ENCODE measurements at regions not wholly inside any gene's neighbourhood (a gene's known extent, or its start where the extent isn't known, plus 50 kb on each side); places are given as distances from the start of the nearest gene placed in this dataset.
"Not testable (repeated sequence)": the region's sequence is repeated elsewhere in the genome, so short reads cannot be mapped to it uniquely, and the experiment has no call there.

DNA sequence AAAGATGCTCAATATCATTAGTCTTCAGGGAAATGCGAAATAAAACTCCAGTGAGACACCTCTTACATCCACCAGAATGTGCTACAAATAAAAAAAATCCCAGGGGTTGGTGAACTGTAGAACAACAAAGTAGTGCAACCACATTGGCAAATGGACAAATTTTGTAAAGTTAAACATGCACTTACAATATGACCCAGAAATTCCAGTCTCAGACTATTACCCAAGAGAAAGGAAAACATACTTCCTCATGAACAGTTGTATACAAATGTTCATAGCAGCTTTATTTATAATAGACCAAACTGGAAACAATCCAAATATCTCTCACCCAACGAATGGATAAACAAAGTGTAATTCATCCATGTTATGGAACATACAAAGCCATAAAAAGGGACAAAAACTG is 239.5 kb downstream of the ABCC12 start:
- no peak for DNase-seq (ENCODE audit: low read depth)
- TF ChIP-seq, protein P1, sequence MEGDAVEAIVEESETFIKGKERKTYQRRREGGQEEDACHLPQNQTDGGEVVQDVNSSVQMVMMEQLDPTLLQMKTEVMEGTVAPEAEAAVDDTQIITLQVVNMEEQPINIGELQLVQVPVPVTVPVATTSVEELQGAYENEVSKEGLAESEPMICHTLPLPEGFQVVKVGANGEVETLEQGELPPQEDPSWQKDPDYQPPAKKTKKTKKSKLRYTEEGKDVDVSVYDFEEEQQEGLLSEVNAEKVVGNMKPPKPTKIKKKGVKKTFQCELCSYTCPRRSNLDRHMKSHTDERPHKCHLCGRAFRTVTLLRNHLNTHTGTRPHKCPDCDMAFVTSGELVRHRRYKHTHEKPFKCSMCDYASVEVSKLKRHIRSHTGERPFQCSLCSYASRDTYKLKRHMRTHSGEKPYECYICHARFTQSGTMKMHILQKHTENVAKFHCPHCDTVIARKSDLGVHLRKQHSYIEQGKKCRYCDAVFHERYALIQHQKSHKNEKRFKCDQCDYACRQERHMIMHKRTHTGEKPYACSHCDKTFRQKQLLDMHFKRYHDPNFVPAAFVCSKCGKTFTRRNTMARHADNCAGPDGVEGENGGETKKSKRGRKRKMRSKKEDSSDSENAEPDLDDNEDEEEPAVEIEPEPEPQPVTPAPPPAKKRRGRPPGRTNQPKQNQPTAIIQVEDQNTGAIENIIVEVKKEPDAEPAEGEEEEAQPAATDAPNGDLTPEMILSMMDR (IDR thresholded peaks at IDR 0.05; ENCODE audit: insufficient read depth, low read depth, low read length, missing control alignments): no peak
- H3K4me3 ChIP-seq (ENCODE audit: low read depth, low read length): no peak overlapping the region

DNA sequence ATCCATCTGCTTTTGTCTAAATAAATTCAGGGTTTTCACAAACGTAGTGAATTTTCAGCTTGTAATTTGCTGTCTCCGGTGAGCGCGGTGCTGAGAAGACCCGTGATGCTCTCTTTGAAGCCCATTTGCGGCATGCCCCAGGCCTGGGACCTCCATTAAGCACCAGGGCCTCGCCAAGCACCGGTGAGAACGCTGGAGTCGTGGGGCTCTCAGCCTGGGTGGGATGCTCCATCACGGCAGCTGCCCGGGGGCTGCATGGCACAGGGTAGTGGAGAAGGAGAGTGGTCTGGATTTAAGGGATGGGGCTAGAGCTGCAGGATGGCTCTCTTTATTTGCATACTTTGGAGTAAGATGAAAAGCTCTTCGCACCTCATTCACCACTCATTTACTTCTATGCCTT is 248.7 kb downstream of the ABCC12 start:
- H3K4me3 ChIP-seq (ENCODE audit: low read depth, low read length): no peak overlapping the region
- DNase-seq (ENCODE audit: low read depth): no peak
- TF ChIP-seq, protein P1 (IDR thresholded peaks at IDR 0.05; ENCODE audit: insufficient read depth, low read depth, low read length, missing control alignments): no peak

DNA sequence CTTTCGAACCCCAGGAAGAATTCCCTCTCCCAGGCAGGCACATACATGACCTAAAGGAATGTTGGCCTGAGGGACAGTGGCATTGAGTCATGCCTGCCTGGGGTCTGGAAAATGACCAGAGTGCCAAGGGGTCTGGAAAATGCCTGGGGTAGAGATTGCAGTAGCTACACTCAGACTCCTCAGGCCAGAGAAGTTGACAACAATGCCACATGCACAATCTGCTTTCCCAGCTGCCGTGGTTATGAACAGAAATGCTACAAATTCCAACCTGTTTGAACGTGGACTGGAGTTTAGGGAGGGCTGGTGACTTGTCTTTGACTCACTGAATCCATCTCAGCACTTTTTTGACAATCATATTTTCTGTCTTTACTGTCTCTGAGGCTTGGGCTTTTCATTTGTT is 250.0 kb downstream of the ABCC12 start:
- DNase-seq (ENCODE audit: low read depth): no peak
- TF ChIP-seq, protein P1 (IDR thresholded peaks at IDR 0.05; ENCODE audit: insufficient read depth, low read depth, low read length, missing control alignments): no peak
- no peak overlapping the region for H3K4me3 ChIP-seq (ENCODE audit: low read depth, low read length)

DNA sequence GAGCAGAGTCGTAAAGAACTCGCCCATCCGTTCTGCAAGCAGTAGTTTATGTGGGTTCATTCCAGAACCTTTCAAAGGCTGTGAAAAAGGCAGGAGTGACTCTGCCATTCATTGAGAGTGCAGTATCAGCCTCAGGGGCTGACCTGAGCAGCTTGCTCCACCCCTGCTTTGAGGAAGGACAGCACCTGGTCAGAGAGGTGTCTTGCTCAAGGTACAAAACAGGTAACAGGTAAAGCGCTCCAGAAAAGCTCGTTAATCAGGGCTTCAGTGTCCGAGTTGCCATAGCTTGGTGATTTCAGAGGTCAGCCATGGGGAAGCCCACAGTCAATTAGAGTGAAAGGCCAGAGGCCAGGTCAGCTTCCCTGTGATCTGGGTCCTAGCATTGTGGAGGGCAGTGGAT is 251.1 kb downstream of the ABCC12 start:
- DNase-seq (ENCODE audit: low read depth): no peak
- TF ChIP-seq, protein P1 (IDR thresholded peaks at IDR 0.05; ENCODE audit: insufficient read depth, low read depth, low read length, missing control alignments): no peak
- H3K4me3 ChIP-seq (ENCODE audit: low read depth, low read length): no peak overlapping the region

DNA sequence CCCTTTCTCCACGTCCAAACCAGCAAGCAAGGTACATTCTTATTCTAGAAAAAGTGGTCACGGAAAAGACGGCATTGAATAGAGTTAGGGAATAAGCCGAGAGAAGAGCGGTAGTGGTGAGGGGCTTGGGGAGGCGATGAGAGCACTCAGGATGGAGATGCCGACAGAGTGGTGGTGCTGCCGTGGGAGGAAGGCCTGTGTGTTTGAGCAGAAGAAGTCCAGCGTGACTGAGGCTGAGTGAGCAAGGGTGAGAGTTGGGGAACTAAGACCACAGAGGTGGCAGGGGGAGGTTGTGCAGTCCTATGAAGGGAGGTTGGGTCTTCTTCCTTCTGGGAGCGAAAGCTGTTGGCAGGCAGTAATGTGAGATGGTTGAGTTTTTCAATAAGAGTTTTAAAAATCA is 252.3 kb downstream of the ABCC12 start:
- TF ChIP-seq, protein P1 (IDR thresholded peaks at IDR 0.05; ENCODE audit: insufficient read depth, low read depth, low read length, missing control alignments): no peak
- H3K4me3 ChIP-seq (ENCODE audit: low read depth, low read length): no peak overlapping the region
- DNase-seq (ENCODE audit: low read depth): no peak

DNA sequence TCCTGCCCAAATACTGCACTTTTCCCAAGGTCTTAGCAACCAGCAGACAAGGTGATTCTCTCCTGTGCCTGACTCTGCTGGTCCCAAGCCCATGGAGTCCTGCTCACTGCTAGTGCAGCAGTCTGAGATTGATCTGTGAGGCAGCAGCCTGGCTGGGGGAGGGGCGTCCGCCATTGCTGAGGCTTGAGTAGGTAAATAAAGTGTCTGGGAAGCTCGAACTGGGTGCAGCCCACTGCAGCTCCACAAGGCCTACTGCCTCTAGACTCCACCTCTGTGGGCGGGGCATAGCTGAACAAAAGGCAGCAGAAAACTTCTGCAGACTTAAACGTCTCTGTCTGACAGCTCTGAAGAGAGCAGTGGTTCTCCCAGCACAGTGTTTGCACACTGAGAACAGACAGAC is 258.7 kb downstream of the ABCC12 start:
- not testable (repeated sequence) for DNase-seq (ENCODE audit: low read depth); H3K4me3 ChIP-seq (ENCODE audit: low read depth, low read length)

DNA sequence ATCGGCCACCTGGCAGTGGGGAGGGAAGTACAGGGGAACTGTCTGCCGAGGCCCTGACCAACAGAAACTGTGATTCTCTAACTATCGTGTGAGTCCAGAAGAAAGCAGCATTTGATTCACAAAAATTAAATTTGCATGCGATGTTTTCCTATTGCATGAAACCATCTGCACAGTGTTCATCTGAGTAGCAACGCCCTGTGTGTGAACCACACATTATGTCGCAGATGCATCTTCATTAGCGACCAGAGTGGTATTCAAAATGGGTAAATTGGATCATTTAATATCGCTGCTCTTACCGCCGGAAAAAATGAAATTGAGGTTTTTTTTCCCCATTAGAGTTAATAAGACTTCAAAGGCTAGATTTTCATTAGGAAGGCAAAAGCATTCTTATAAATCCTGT is 260.6 kb downstream of the ABCC12 start:
- TF ChIP-seq, protein P1 (IDR thresholded peaks at IDR 0.05; ENCODE audit: insufficient read depth, low read depth, low read length, missing control alignments): no peak
- no peak for DNase-seq (ENCODE audit: low read depth)
- H3K4me3 ChIP-seq (ENCODE audit: low read depth, low read length): no peak overlapping the region

DNA sequence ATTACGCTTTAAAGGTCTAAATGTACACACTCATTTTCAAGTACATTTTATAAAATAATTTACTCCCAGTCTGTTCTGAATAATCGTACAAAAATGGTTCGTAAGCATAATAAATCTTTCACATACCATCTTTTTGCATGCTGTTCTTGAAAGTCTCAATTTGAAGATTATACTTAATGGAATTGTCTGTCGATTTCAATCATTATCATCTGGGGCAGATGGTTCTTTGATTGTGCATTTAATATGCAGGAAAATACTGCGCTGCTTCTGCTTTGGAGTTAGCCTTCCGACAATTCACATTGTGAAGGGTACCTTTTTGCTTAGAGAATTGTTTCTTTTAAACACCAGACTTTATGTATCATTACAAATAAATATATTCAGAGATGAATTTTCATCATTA is 262.8 kb downstream of the ABCC12 start:
- H3K4me3 ChIP-seq (ENCODE audit: low read depth, low read length): no peak overlapping the region
- TF ChIP-seq, protein P1 (IDR thresholded peaks at IDR 0.05; ENCODE audit: insufficient read depth, low read depth, low read length, missing control alignments): no peak
- no peak for DNase-seq (ENCODE audit: low read depth)
